ENCODE measurements at regions not wholly inside any gene's neighbourhood (a gene's known extent, or its start where the extent isn't known, plus 50 kb on each side); places are given as distances from the start of the nearest gene placed in this dataset.

GRCh38 chr13:53340505-53341143 lies 312.0 kb downstream of the OLFM4 start:
- no peaks in the 10 kb centered on the region for H3K36me3 ChIP-seq (ENCODE audit: control insufficient read depth, low read depth, low read length)
- no peak overlapping the region for H3K4me3 ChIP-seq (ENCODE audit: low read length)
- H3K27ac ChIP-seq (ENCODE audit: low read length): no peak overlapping the region
- H3K4me1 ChIP-seq (ENCODE audit: control insufficient read depth, low read depth, low read length): peaks cover 22% of the 10 kb centered on the region
- no peak overlapping the region for H3K9ac ChIP-seq (ENCODE audit: low read length)
- H3K9me3 ChIP-seq (ENCODE audit: control insufficient read depth, low read depth, low read length): no peaks in the 10 kb centered on the region
- peaks cover 40% of the 10 kb centered on the region for H3K27me3 ChIP-seq (ENCODE audit: control insufficient read depth, insufficient read depth, low read length)

DNA sequence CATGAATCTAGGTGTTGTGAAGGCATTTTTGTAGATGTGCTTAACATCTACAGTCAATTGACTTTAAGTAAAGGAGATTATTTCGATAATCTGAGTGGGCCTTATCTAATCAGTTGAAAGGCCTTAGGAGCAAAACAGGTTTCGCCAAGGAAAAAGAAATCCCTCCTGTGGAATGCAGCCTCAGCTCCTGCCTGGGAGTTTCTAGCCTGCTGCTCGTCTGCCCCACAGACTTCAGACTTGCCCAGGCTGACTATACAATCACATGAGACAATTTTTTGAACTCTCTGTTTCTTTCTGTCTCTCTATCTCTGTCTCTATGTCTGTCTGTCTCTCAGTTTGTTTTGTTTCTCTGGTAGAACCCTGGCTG lies 312.5 kb downstream of the OLFM4 start:
- no peak overlapping the region for H3K4me3 ChIP-seq (ENCODE audit: low read length)
- no peaks in the 10 kb centered on the region for H3K9me3 ChIP-seq (ENCODE audit: control insufficient read depth, low read depth, low read length)
- H3K27ac ChIP-seq (ENCODE audit: low read length): no peak overlapping the region
- peaks cover 45% of the 10 kb centered on the region for H3K27me3 ChIP-seq (ENCODE audit: control insufficient read depth, insufficient read depth, low read length)
- no peaks in the 10 kb centered on the region for H3K36me3 ChIP-seq (ENCODE audit: control insufficient read depth, low read depth, low read length)
- H3K9ac ChIP-seq (ENCODE audit: low read length): no peak overlapping the region
- H3K4me1 ChIP-seq (ENCODE audit: control insufficient read depth, low read depth, low read length): peaks cover 22% of the 10 kb centered on the region

DNA sequence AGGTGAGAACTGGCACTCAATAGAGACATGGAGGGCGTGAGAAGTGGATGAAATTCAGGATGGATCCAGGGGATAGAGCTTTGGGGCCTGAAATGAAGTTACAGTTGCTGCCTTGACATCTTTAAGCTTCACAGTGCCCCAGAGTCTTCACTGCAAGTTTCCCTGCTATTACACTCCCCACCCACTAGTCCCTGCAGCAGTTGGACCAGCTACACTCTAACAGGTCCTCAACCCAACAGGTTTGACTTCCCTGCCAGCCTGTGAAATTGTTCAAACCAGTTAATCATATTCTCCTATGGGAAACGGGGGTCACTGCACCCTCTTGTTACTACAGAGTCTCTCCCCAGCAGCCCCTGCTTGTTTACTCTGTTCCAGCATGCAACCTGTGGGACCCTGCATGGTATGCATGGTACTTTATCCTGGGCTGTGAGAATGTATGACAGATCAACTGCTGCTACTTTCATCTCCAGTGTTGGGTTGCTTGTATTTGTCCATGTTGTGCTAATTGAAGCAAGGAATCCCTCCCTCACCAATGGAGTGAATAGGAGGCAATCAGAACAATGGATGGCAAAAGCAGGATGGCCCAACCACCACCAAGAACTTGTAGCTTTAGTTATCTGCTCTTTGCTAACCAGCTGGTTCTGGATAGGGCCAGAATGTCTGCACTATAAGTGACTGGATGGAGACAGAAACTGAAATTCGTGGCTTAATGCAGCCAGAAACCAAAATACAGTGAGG lies 314.2 kb downstream of the OLFM4 start:
- no peak overlapping the region for H3K4me3 ChIP-seq (ENCODE audit: low read length)
- H3K9ac ChIP-seq (ENCODE audit: low read length): peak overlapping the region; percentile 1
- H3K36me3 ChIP-seq (ENCODE audit: control insufficient read depth, low read depth, low read length): no peaks in the 10 kb centered on the region

DNA sequence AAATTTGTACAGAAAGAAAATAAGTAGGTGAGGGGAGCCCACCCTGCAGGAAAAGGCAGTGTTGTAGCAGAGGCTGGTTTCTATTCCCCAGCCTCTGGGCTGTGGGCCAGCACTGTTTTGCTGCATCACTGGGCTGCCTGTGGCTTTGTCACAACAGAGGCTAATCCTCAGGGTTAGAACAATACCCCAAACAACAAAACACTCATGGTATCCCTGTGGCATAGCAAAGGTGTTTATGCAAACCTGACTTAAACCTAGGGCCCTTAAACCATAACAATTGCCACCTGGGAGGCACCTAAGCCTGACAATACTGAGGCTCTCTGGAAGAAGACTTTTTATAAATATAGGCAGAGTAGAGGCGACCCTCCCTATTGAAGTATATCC lies 314.7 kb downstream of the OLFM4 start:
- Histone ChIP-seq H3K27me3 (ENCODE audit: control insufficient read depth, insufficient read depth, low read length) (peaks cover 45% of the 10 kb centered on the region), H3K27ac (ENCODE audit: low read length) (no peak overlapping the region), H3K9ac (ENCODE audit: low read length) (peak overlapping the region; percentile 1), H3K36me3 (ENCODE audit: control insufficient read depth, low read depth, low read length) (no peaks in the 10 kb centered on the region), H3K4me3 (ENCODE audit: low read length) (no peak overlapping the region), H3K9me3 (ENCODE audit: control insufficient read depth, low read depth, low read length) (no peaks in the 10 kb centered on the region), H3K4me1 (ENCODE audit: control insufficient read depth, low read depth, low read length) (peaks cover 22% of the 10 kb centered on the region)

More for the DNA sequence above, 314.2 kb downstream of the OLFM4 start:
- Histone ChIP-seq H3K4me1 (ENCODE audit: control insufficient read depth, low read depth, low read length) (peaks cover 22% of the 10 kb centered on the region), H3K9me3 (ENCODE audit: control insufficient read depth, low read depth, low read length) (no peaks in the 10 kb centered on the region), H3K27me3 (ENCODE audit: control insufficient read depth, insufficient read depth, low read length) (peaks cover 45% of the 10 kb centered on the region), H3K27ac (ENCODE audit: low read length) (no peak overlapping the region)

DNA sequence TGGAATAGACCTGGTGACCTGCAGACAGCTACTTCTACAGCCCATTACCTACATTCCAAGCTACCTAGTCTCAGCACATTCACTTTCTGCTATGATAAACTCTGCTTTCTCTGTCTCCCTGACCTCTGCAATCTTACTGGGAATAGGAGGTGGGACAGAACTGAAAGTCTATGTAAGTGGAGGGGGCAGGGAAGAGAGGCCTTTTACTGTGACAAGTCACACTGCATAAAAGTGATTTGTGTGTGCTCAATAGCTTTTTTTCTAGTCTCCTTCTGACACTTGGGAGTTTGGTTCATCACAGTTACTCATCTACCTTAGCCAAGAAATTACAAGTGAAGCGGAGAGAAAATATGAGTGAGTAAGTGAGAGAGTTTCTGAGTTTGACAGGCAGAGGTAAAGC lies 322.4 kb downstream of the OLFM4 start:
- H3K9me3 ChIP-seq (ENCODE audit: control insufficient read depth, low read depth, low read length): no peaks in the 10 kb centered on the region
- no peaks in the 10 kb centered on the region for H3K36me3 ChIP-seq (ENCODE audit: control insufficient read depth, low read depth, low read length)
- H3K4me3 ChIP-seq (ENCODE audit: low read length): no peak overlapping the region
- no peak overlapping the region for H3K9ac ChIP-seq (ENCODE audit: low read length)
- no peaks in the 10 kb centered on the region for H3K4me1 ChIP-seq (ENCODE audit: control insufficient read depth, low read depth, low read length)
- H3K27ac ChIP-seq (ENCODE audit: low read length): no peak overlapping the region
- H3K27me3 ChIP-seq (ENCODE audit: control insufficient read depth, insufficient read depth, low read length): peaks cover 1% of the 10 kb centered on the region

DNA sequence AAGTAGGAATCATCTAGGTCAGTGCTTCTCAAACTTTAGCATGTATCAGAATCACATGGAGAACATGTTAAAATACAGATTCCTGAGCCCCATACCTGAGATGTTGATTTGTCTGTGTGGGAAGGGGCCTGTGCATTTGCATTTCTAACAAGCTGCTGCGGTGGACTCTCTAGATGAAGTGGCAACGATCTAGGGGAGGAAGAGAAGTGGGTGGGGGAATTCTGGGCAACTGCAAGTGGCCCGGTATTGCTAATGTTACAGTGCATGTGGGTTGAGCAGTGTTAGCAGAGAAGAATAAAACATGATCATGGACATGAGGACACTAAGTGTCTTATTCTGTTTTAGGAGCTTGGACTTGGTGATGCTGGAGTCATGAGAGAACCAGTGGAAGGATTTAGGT lies 329.0 kb downstream of the OLFM4 start:
- Histone ChIP-seq H3K27me3 (ENCODE audit: control insufficient read depth, insufficient read depth, low read length) (no peaks in the 10 kb centered on the region), H3K27ac (ENCODE audit: low read length) (no peak overlapping the region)

GRCh38 chr13:53368948-53369347 lies 340.3 kb downstream of the OLFM4 start:
- peaks cover 12% of the 10 kb centered on the region for H3K4me1 ChIP-seq (ENCODE audit: control insufficient read depth, low read depth, low read length)
- no peak overlapping the region for H3K9ac ChIP-seq (ENCODE audit: low read length)
- no peaks in the 10 kb centered on the region for H3K27me3 ChIP-seq (ENCODE audit: control insufficient read depth, insufficient read depth, low read length)
- no peak overlapping the region for H3K4me3 ChIP-seq (ENCODE audit: low read length)
- H3K27ac ChIP-seq (ENCODE audit: low read length): no peak overlapping the region
- H3K9me3 ChIP-seq (ENCODE audit: control insufficient read depth, low read depth, low read length): no peaks in the 10 kb centered on the region
- H3K36me3 ChIP-seq (ENCODE audit: control insufficient read depth, low read depth, low read length): no peaks in the 10 kb centered on the region

More for the DNA sequence above, 329.0 kb downstream of the OLFM4 start:
- no peak overlapping the region for H3K9ac ChIP-seq (ENCODE audit: low read length)
- H3K4me3 ChIP-seq (ENCODE audit: low read length): no peak overlapping the region
- peaks cover 8% of the 10 kb centered on the region for H3K4me1 ChIP-seq (ENCODE audit: control insufficient read depth, low read depth, low read length)
- no peaks in the 10 kb centered on the region for H3K36me3 ChIP-seq (ENCODE audit: control insufficient read depth, low read depth, low read length)
- H3K9me3 ChIP-seq (ENCODE audit: control insufficient read depth, low read depth, low read length): no peaks in the 10 kb centered on the region

- Histone ChIP-seq H3K9ac (ENCODE audit: low read length) (no peak overlapping the region), H3K27ac (ENCODE audit: low read length) (no peak overlapping the region), H3K9me3 (ENCODE audit: control insufficient read depth, low read depth, low read length) (no peaks in the 10 kb centered on the region), H3K36me3 (ENCODE audit: control insufficient read depth, low read depth, low read length) (no peaks in the 10 kb centered on the region), H3K27me3 (ENCODE audit: control insufficient read depth, insufficient read depth, low read length) (no peaks in the 10 kb centered on the region), H3K4me1 (ENCODE audit: control insufficient read depth, low read depth, low read length) (peaks cover 8% of the 10 kb centered on the region), H3K4me3 (ENCODE audit: low read length) (no peak overlapping the region)
These were observed 350.9 kb downstream of the OLFM4 start for GRCh38 chr13:53379485-53379884.

DNA sequence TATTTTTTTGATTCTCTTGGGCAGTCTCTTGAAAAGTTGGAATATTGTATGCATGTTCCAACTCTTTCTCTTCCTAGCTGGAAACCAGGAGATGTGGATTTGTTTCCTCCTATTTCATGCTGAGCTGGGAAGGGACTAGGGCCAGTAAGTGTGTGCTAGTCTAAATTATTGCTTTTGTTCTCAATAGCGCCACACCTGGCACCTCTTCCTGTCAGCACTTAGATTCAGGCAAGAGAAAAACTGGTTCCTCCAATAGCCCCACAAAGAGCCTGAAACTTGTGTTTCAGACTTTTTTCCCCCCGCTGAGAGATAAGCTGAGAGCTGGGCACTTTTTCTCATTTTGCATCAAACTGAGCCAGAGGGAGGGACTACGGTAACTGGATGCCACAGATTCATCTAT lies 353.4 kb downstream of the OLFM4 start:
- Histone ChIP-seq H3K4me3 (ENCODE audit: low read length) (no peak overlapping the region), H3K27ac (ENCODE audit: low read length) (no peak overlapping the region), H3K36me3 (ENCODE audit: control insufficient read depth, low read depth, low read length) (no peaks in the 10 kb centered on the region), H3K27me3 (ENCODE audit: control insufficient read depth, insufficient read depth, low read length) (no peaks in the 10 kb centered on the region), H3K4me1 (ENCODE audit: control insufficient read depth, low read depth, low read length) (peaks cover 8% of the 10 kb centered on the region), H3K9ac (ENCODE audit: low read length) (no peak overlapping the region), H3K9me3 (ENCODE audit: control insufficient read depth, low read depth, low read length) (no peaks in the 10 kb centered on the region)

DNA sequence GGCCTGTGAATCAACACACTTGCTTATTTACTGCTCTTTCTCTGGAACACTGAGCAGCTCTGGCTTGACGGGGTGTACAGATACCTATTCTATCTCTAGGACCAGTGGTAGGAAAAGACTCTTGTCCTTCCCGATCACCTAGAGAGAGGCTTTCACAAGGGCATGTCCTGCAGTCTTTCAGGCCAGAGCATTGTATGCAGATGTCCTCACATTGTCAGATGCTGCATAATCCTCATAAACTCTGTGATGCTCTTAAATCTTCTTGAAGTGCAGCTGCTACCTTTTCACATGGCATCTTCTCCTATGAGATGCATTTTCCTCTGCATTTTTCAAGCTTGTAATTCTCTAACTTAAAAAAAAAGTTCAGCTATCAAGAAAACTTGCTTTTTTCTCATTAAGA lies 369.4 kb downstream of the OLFM4 start:
- H3K9ac ChIP-seq (ENCODE audit: low read length): no peak overlapping the region
- H3K27ac ChIP-seq (ENCODE audit: low read length): no peak overlapping the region
- no peaks in the 10 kb centered on the region for H3K4me1 ChIP-seq (ENCODE audit: control insufficient read depth, low read depth, low read length)
- H3K9me3 ChIP-seq (ENCODE audit: control insufficient read depth, low read depth, low read length): no peaks in the 10 kb centered on the region
- no peak overlapping the region for H3K4me3 ChIP-seq (ENCODE audit: low read length)
- H3K27me3 ChIP-seq (ENCODE audit: control insufficient read depth, insufficient read depth, low read length): no peaks in the 10 kb centered on the region
- H3K36me3 ChIP-seq (ENCODE audit: control insufficient read depth, low read depth, low read length): no peaks in the 10 kb centered on the region

GRCh38 chr13:53405616-53406015 lies 377.0 kb downstream of the OLFM4 start:
- no peaks in the 10 kb centered on the region for H3K9me3 ChIP-seq (ENCODE audit: control insufficient read depth, low read depth, low read length)
- no peaks in the 10 kb centered on the region for H3K4me1 ChIP-seq (ENCODE audit: control insufficient read depth, low read depth, low read length)
- H3K9ac ChIP-seq (ENCODE audit: low read length): no peak overlapping the region
- H3K36me3 ChIP-seq (ENCODE audit: control insufficient read depth, low read depth, low read length): no peaks in the 10 kb centered on the region
- H3K4me3 ChIP-seq (ENCODE audit: low read length): no peak overlapping the region
- no peak overlapping the region for H3K27ac ChIP-seq (ENCODE audit: low read length)
- no peaks in the 10 kb centered on the region for H3K27me3 ChIP-seq (ENCODE audit: control insufficient read depth, insufficient read depth, low read length)

GRCh38 chr13:53408306-53408705 lies 379.7 kb downstream of the OLFM4 start:
- no peaks in the 10 kb centered on the region for H3K36me3 ChIP-seq (ENCODE audit: control insufficient read depth, low read depth, low read length)
- no peak overlapping the region for H3K9ac ChIP-seq (ENCODE audit: low read length)
- no peaks in the 10 kb centered on the region for H3K9me3 ChIP-seq (ENCODE audit: control insufficient read depth, low read depth, low read length)
- no peaks in the 10 kb centered on the region for H3K27me3 ChIP-seq (ENCODE audit: control insufficient read depth, insufficient read depth, low read length)
- H3K4me1 ChIP-seq (ENCODE audit: control insufficient read depth, low read depth, low read length): no peaks in the 10 kb centered on the region
- H3K4me3 ChIP-seq (ENCODE audit: low read length): no peak overlapping the region
- H3K27ac ChIP-seq (ENCODE audit: low read length): no peak overlapping the region

Data from iPS-18a (cell line).